ENCODE measurements at regions not wholly inside any gene's neighbourhood (a gene's known extent, or its start where the extent isn't known, plus 50 kb on each side); places are given as distances from the start of the nearest gene placed in this dataset.
"Not testable (repeated sequence)": the region's sequence is repeated elsewhere in the genome, so short reads cannot be mapped to it uniquely, and the experiment has no call there.

- not testable (repeated sequence) for DNase-seq
Observed at GRCh38 chr2:242159921-242160320, 290.4 kb downstream of the RTP5 start.

- not testable (repeated sequence) for DNase-seq
Observed at GRCh38 chr2:242165115-242165514, 295.6 kb downstream of the RTP5 start.

- not testable (repeated sequence) for DNase-seq
Observed at GRCh38 chr2:242171290-242171689, 301.8 kb downstream of the RTP5 start.
